HG03135 (cell line): ENCODE measurements at regions not wholly inside any gene's neighbourhood (a gene's known extent, or its start where the extent isn't known, plus 50 kb on each side); places are given as distances from the start of the nearest gene placed in this dataset.
A peak's percentile ranks its signal among the peaks of the same experiment; 100 is the strongest.

Source experiments
- ATAC-seq: cut with Tn5 transposase; IDR thresholded peaks from one replicate; pipeline ENCODE4 v1.9.1; 2021; ENCODE audit warnings: mild to moderate bottlenecking, moderate library complexity; ENCODE audit not compliant: unreplicated experiment

DNA sequence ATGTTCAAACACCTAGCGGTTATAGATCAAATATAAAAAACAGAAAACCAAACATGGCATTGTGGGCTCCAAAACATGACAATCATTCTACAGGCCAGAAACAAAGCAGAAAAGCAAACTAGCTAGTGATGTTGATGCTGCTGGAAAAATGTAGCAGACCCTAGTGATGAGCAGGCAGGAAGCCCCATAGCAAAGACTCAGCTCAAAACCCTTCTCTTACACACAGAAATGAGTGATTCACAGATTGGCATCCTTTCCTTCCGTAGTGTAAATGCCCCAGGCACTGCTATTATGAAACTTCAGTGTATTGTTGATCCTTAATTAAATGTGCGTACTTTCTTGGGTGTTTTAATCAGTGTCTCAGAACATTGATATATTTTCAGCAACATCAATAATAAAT, 425.1 kb downstream of the UTRN start:
- ATAC-seq, result no peak

DNA sequence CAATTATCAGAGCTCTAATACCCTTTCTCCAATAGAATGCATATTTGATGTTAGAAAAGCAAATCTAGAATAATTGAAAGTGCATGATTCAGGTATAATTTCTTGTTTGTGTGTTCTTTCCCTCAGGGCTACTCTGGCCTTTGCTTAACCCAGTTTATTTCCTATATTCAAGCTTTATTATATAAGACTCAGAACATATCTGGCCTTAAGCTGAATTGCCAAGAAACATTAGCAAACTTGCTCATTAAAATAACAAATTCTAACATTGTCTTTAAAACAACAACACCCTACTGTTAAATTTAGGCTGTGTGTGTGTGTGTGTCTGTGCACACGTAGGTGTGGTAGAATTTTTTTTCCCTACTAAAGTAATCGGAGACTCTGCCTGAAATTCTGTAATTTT, 426.5 kb downstream of the UTRN start:
- ATAC-seq, result no peak

DNA sequence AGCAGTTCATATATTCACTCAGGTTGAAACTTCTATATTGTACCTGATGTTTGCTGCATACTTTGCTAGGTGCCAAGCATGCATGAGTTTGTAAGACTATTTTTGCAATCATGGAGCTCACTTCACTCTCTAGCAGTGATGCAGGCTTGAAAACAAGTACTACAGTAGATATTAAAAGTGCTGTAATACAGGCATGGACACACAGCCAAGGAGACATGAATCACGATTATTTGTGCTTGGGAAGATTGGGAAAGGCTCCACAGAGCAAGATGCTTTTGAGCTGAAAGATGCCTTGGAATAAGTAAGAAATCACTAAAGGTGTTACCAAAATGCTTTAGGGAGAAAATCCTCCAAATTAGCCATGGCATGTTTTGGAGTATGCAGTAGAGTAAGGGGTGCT, 427.4 kb downstream of the UTRN start:
- no peak for ATAC-seq

DNA sequence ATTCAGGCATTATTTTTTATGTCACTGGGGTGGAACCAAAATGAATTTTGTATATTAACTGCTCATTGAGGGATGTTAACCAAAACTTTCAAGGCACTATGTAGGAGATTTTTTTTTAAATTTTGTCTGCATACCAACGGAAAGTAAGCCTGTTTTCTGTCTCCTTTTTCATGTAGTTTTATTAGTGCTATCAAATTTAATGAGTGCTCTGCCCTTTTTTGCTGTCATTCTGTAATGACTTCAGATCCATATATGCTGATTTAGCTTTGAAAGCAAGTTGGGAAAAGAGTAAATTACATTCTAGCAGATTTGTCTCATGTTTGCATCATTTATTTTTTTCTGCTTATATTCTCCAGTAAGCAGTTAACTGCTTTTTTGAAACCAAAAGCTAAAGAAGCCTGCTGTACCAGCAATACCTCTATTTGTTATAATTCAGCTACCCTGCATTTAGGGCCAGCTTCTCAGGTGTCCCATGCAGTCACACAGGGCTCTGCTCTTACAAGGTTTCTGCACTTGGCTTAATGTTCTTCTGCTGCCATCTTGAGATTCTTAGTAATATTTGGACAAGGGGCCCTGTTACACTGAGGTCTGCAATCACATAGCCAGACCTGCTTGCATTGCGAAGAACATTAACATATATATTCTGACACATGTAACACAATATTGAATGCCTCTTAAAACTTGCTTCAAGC, 429.0 kb downstream of the UTRN start:
- ATAC-seq, result no peak

DNA sequence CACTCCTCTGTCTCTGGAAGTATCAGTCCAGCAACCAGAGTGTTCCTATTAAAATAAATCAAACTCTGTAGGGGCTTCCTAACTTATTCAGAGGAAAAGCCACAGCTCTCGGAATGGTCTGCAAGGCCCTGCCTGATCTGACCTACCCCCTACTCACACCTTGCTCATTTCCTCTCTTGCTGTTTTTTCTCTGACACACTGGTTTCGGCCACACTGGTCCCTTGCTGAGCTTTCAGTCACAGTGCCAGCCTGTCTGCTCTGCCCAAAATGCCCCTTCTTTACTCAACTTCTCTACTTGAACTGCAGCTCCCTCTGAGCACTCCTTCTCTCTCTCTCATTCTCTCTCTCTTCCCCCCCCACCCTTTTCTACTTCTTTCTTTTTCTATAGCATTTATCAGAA, 430.2 kb downstream of the UTRN start:
- ATAC-seq, result no peak

DNA sequence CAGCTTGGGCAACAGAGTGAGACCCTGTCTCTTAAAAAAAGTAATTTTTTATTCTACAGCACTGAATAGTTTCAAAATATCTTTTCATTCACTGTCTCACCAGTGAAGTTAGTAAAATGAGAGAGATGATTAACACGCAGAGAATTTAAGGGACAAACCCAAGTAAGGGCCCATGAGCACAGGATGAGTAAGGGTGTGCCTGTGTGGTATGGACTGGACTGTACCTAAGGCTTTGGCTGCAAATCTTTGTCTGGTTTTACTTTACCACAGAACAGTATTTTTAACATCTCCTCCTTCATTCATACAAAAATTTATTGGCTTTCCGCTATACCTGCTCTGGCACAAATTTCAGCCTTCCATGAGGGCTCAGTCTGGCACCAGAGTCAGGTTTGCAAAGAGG, 433.3 kb downstream of the UTRN start:
- no peak for ATAC-seq

DNA sequence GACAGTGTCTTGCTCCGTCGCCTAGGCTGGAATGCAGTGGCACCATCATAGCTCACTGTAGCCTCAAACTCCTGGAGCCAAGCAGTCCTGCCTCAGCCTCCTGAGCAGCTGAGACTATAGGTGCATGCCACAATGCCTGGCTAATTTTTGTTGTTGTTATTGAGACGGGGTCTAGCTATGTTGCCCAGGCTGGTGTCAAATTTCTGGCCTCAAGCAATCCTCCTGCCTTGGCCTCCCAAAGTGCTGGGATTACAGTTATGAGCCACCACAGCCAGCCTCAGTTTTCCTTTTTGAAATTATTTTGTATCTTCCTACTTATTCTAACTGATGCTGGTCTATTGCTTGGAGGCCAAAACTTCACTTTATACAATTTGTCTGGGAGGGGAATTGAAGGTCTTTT, 436.1 kb downstream of the UTRN start:
- ATAC-seq, result no peak

DNA sequence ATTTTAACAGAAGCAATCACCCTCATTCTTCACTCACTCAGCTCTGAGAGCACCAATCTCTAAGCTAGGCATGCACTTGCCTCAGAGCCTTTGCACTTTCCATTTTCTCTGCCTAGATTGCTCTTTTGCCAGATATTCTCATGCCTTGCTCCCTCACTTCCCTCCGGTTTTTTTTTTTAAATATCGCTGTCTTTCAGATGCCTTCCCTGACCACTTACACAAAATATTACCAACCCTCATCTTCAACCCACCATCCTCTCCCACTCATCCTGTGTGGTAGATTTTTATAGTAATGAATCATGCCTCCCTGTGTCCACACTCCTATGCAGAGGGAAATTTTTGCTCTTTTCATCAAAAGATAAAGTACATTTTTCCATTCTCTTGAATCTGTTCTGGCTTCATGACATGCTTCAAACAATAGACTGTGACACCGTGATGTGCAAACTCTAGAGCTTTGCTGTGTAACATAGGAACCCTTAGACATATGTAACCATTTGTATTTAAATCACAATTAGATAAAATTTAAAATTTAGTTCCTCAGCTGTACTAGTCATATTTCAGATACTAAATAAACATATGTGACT, 437.1 kb downstream of the UTRN start:
- no peak for ATAC-seq

DNA sequence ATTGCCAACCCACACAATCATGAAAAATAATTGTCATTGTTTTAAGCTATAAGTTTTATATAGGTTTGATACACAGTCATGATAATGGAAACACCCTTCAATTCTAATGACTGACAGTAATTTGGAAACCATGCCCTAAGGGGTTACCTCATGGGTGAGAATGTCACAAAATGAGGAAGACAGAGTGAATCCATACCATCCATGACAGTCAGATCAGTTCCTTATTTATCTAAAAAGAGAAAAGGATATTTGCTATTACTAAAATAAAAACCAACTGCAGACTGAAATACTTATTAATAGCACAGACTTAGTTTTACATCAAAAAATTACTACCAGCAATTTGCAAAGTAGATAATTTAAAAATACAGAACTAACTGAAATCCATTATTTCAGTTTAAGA, 437.8 kb downstream of the UTRN start:
- ATAC-seq, result no peak

DNA sequence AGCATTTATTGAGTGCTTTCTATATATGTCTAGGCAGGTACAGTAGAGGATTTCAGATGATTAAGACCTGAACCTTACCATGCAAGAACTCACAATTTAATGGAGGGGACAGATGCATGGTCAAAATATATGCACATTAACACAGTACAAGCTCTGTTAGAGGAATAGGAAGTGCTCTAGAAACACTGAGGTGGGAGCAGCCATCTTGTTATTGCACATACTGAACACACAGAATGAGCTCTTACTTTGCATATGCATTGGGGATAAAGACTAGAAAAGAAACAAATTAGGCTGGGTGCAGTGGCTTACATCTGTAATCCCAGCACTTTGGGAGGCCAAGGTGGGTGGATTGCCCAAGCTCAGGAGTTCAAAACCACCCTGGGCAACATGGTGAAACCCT, 438.3 kb downstream of the UTRN start:
- ATAC-seq, result no peak

DNA sequence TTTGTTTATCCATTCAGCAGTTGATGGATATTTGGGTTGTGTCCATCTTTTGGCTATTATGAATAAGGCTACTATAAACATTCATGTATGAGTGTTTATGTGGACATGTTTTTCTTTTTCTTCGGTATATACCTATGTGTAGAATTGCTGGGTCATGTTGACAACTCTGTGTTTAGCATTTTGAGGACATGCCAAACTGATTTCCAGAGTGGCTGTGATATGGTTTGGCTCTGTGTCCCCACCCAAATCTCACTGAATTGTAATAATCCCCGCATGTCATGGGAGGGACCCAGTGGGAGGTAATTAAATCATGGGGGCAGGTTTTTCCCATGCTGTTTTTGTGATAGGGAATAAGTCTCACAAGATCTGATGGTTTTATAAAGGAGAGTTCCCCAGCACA, 439.7 kb downstream of the UTRN start:
- ATAC-seq, result no peak

DNA sequence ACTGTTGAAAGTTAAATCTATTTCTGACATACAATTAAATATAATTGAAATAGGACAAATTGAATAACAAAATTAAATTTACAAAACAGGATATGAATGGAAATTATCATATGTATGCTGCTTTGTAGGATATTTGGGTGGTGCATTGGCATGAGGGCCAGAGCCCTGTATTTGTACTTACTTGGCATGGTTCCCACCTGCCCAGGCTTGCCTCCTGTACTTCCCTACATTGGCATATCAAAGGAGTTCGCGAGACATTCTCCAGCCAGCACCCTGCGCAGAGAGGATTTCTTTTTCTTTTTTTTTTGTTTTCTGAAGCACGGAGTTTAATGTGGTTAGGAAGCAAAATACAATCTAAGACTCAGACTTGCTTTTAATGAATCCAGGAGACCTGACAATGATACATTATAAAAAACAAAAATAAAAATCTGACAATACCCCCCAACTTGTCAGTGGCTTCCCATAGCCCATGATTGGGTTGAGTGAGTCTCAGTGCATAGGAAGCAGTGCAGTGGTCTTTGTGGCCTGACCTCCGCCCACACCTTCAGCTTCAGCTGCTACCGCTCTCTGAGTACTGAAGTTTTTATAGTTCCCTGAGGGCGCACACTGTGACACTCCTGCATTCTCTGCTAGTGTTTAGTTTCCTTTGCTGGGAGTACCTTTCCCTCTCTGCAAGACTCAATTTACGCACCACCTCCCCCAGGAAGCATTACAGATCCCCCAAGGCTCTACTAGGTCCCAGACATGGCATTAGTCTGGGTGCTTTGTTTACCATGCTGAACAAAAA, 440.8 kb downstream of the UTRN start:
- ATAC-seq, result peak; percentile 52

DNA sequence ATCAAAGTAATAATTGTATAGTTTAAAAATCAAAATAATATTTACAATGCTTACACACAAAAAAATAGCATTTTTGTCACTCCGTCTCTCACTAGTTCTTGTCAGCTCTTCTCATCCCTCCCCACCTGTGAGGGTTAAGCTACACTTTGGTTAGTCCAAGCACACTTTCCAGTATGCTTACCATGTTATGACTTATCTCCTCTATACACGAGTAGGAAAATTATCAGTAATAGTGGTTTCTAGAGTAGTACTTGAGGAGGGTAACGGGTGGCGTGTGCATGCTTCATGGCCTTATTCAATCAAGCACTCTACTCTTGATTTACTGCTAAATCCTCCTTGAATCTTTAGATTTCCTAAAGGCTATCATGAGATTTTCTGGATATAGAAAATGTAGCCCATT, 443.7 kb downstream of the UTRN start:
- ATAC-seq, result no peak

DNA sequence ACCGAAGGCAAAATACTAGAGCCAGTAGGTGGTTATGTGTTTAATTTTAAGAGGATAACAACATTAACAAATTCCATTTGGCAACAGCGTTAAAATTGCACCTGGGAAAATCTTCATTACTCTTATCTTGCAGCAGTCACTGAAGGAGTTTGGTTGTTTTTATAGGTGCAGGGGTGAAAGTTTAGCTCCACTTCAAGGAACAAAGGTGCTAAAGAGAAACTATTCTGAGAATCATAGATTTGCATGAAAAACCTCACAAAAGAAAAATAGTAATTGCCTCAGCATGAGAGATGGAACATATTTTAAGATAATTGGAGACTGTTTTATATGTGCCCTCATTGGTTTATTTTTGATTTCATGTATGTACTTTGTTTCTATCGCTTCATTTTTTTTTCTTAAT, 444.4 kb downstream of the UTRN start:
- peak; percentile 69 for ATAC-seq

DNA sequence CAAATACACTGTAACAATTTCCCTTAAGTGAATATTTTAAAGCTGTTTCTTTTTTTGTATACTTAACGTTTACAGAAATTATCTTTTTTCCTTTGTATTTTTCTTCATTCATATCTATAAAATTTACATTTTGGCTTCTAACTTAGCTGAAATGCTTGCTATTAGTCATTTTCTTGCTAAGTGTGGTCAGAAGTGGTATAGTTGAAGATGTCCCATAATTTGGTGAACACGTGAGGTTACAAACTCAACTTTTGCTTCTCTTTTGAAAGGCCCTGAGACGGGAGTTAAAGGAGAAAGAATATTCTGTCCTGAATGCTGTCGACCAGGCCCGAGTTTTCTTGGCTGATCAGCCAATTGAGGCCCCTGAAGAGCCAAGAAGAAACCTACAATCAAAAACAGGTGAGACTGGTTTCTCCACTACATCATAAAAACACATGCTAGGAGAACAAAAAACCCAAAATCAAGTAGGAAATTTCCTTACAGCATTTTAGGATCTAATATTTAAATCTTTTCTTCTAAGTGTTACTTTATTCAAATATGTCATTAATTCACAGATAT, 445.0 kb downstream of the UTRN start:
- no peak for ATAC-seq

DNA sequence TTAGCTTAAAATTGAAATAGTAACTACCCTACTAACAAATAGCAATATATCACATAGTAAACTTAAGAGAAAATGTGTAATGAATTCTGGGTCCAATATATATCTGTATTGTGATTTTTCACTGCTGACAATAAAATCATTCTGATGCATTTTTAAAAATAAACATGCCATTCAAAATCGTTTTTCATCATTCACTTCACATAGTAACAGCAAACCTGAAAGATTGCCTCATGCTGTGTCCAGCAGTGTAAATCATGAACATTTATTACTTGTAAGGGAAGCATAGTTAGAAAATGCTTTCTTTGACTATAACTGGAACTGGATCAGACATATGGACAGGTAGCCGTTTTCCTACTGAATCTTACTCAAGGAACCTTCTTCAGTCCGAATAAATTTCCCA, 446.1 kb downstream of the UTRN start:
- no peak for ATAC-seq

DNA sequence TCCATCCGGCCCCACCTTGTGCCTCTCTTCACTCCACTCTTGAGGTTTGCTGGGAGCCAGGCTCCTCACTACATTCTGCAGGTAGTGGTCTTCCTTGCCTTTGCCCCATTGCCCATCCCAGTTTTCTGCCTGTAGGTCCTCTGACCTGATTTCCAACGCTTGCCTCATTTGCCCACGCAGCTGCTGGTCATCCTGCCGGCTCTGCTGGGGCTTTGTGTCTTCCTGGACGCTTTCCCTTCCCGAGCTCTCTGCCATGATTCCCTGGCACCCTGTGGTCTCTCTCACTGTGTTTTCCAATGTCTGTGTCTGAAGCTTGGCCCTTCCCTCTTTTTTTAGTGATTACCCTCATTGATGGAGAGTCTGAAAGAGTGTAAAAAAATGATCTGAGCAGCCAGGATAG, 451.6 kb downstream of the UTRN start:
- no peak for ATAC-seq

DNA sequence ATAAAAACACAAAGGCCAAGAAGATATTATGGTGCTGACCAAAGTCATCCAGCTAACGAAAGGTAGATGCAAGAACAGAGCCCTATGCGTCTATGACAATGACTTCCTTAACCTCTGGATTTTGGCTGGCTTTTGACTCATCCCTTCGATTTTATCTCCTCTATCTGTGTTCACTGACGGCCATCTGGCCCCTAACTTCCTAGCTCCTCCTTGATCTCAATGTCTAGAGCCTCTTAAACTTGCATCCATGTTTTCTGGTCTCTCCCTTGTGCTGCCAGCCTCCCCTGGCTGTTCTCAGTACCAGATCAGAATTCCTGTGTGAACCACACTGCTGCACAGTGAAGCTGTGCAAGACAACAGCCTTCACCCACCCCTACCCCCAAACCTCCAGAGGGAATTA, 452.9 kb downstream of the UTRN start:
- ATAC-seq, result no peak

DNA sequence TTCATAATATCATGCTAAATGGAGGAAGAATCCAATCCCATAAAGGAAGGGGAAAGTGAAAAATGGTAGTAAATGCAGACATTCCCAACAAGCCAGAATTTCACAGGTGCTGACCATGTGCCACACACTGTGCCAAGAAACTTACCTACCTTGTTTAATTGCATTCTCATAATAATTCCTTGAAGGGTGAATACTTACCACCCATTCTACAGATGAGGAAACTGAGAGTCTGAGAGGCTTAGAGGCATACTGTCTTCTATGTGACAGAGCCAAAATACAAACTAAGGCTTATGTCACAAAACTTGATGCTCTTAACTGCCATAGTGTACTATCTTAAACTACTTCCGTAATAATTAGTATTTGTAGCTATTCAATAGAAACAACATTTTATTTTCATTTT, 454.7 kb downstream of the UTRN start:
- ATAC-seq, result no peak

DNA sequence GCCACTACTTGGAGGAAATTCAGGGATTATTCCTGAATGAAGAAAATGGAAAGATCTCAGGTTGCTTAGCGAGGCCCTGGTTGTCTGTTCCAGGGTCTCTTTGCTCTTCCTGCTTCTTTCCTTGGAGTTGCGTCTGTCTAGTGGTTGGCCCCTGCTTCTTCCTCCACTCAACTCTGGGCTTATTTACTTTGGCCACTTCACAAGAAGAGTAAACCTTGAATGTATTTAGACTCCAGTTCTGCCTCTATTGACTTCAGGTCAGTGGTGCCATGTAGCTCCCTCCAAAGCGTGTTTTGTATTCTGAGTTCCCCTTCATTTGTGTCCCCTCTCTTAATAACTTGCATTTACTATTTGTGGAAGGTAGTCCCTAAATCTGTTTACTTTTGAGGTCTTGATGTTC, 456.5 kb downstream of the UTRN start:
- ATAC-seq, result no peak

DNA sequence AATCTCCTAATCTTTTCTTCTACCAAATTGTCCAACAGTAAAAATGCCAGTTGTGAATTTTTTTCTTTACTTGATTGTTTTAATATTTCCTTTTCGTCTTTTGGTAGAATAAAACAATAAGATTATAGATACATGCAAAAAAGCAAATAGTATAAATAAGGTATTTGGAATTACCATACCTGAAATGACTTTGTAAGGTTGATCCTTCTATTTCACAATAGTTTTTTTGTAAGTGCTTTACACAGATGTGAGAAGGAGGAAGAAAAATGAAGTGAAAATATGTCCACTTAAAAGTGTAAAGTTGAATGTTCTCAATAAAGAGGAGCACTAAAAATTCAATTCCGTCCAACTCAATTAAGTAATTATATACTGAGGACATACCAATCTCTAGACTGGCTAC, 457.6 kb downstream of the UTRN start:
- no peak for ATAC-seq

DNA sequence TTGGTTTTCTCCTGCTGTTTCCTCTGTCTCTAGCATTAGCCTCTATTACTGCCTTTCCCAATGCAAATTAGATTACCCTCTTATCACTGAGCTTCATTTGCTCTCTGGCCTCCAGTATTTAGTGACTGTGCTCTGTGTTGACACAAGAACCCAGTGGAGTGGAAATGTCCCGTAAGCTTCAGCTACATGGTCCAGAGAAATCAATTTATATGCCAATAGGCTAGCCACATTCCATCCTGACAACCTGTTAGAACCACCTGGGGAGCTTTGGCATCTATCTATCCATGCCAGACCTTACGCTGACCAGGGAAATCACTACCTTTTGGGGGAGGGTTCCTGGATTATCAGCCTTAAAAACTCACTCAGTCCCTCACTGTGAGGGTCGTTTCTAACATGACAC, 459.6 kb downstream of the UTRN start:
- no peak for ATAC-seq
